ENCODE measurements at regions not wholly inside any gene's neighbourhood (a gene's known extent, or its start where the extent isn't known, plus 50 kb on each side); places are given as distances from the start of the nearest gene placed in this dataset.

GRCh38 chr2:60283626-60284025 lies 269.8 kb downstream of the BCL11A start:
- TF ChIP-seq TCF4 (CRISPR knock-in tag; IDR thresholded peaks at IDR 0.05; ENCODE audit: borderline replicate concordance) (no peak), TSHZ2 (CRISPR knock-in tag; IDR thresholded peaks at IDR 0.05) (no peak), ZNF70 (CRISPR knock-in tag; IDR thresholded peaks at IDR 0.05) (no peak), ARNTL (CRISPR knock-in tag; IDR thresholded peaks at IDR 0.05; ENCODE audit: borderline replicate concordance, low read depth) (no peak), TOX (CRISPR knock-in tag; IDR thresholded peaks at IDR 0.05; ENCODE audit: borderline replicate concordance) (no peak), BACH2 (CRISPR knock-in tag; IDR thresholded peaks at IDR 0.05; ENCODE audit: borderline replicate concordance) (no peak), SNAI2 (CRISPR knock-in tag; IDR thresholded peaks at IDR 0.05) (no peak), POU6F1 (CRISPR knock-in tag; IDR thresholded peaks at IDR 0.05; ENCODE audit: borderline replicate concordance, low read depth) (no peak), OSR1 (CRISPR knock-in tag; IDR thresholded peaks at IDR 0.05) (no peak)
- no peak for ATAC-seq

- no peak for ATAC-seq
- TF ChIP-seq TCF4 (CRISPR knock-in tag; IDR thresholded peaks at IDR 0.05; ENCODE audit: borderline replicate concordance) (no peak), TOX (CRISPR knock-in tag; IDR thresholded peaks at IDR 0.05; ENCODE audit: borderline replicate concordance) (no peak), ZNF8 (CRISPR knock-in tag; IDR thresholded peaks at IDR 0.05) (no peak), CSDC2 (CRISPR knock-in tag; IDR thresholded peaks at IDR 0.05) (no peak)
Measured at GRCh38 chr2:60282886-60283285, 270.6 kb downstream of the BCL11A start.

GRCh38 chr2:60281730-60282129 lies 271.7 kb downstream of the BCL11A start:
- no peak for ATAC-seq
- no peak for TF ChIP-seq ZNF565 (CRISPR knock-in tag; conservative IDR thresholded peaks at IDR 0.05; ENCODE audit: low read depth)
- no peak for TF ChIP-seq CSRNP3 (CRISPR knock-in tag; IDR thresholded peaks at IDR 0.05)
- no peak for TF ChIP-seq ZC3H10 (CRISPR knock-in tag; IDR thresholded peaks at IDR 0.05)
- no peak for TF ChIP-seq CSDC2 (CRISPR knock-in tag; IDR thresholded peaks at IDR 0.05)
- TF ChIP-seq BACH2 (CRISPR knock-in tag; IDR thresholded peaks at IDR 0.05; ENCODE audit: borderline replicate concordance) = no peak
- no peak for TF ChIP-seq CREB5 (CRISPR knock-in tag; IDR thresholded peaks at IDR 0.05; ENCODE audit: low read depth)
- no peak for TF ChIP-seq RARB (CRISPR knock-in tag; IDR thresholded peaks at IDR 0.05)

- TF ChIP-seq ISL1 (CRISPR knock-in tag; IDR thresholded peaks at IDR 0.05) = no peak
- TF ChIP-seq OSR1 (CRISPR knock-in tag; IDR thresholded peaks at IDR 0.05) = no peak
- no peak for TF ChIP-seq PATZ1 (CRISPR knock-in tag; IDR thresholded peaks at IDR 0.05; ENCODE audit: borderline replicate concordance)
- no peak for TF ChIP-seq TOX (CRISPR knock-in tag; IDR thresholded peaks at IDR 0.05; ENCODE audit: borderline replicate concordance)
- TF ChIP-seq ZNF70 (CRISPR knock-in tag; IDR thresholded peaks at IDR 0.05) = no peak
- TF ChIP-seq RARB (CRISPR knock-in tag; IDR thresholded peaks at IDR 0.05) = no peak
- no peak for ATAC-seq
Measured at GRCh38 chr2:60280238-60280637, 273.2 kb downstream of the BCL11A start.
